Effector memory CD4-positive, alpha-beta T cell (primary cell): ENCODE measurements at regions not wholly inside any gene's neighbourhood (a gene's known extent, or its start where the extent isn't known, plus 50 kb on each side); places are given as distances from the start of the nearest gene placed in this dataset.

Source experiments
- DNase-seq, 3 donors: peaks; one replicate each; pipeline ENCODE4 v3.0.0-alpha.2; 2020
- H3K27ac ChIP-seq: 2 replicates; pipeline ENCODE4 v1.7.0; 2013; ENCODE audit warnings: mild to moderate bottlenecking, low read length, moderate library complexity; ENCODE audit not compliant: insufficient read depth, poor library complexity, severe bottlenecking
- H3K27me3 ChIP-seq: replicated peaks from 2 replicates; pipeline ENCODE4 v1.7.0; 2013; ENCODE audit warnings: mild to moderate bottlenecking, low read length; ENCODE audit not compliant: insufficient read depth, control insufficient read depth, poor library complexity, severe bottlenecking
- H3K36me3 ChIP-seq: 2 replicates; pipeline ENCODE4 v1.7.0; 2013; ENCODE audit warnings: mild to moderate bottlenecking, low read length, moderate library complexity; ENCODE audit not compliant: control insufficient read depth, insufficient read depth
- H3K4me1 ChIP-seq: 2 replicates; pipeline ENCODE4 v1.7.0; 2013; ENCODE audit warnings: low read length, mild to moderate bottlenecking; ENCODE audit not compliant: control insufficient read depth, insufficient read depth, poor library complexity, severe bottlenecking
- H3K4me3 ChIP-seq: 2 replicates; pipeline ENCODE4 v1.7.0; 2013; ENCODE audit warnings: low read length, low read depth, mild to moderate bottlenecking; ENCODE audit not compliant: insufficient read depth, poor library complexity, severe bottlenecking
- H3K9me3 ChIP-seq: 2 replicates; pipeline ENCODE4 v1.7.0; 2013; ENCODE audit warnings: mild to moderate bottlenecking, low read length, moderate library complexity; ENCODE audit not compliant: control insufficient read depth

- no peaks in the 10 kb centered on the region for H3K27me3 ChIP-seq
- H3K4me1 ChIP-seq = no peaks in the 10 kb centered on the region
- H3K27ac ChIP-seq = no peak overlapping the region
- H3K4me3 ChIP-seq = no peak overlapping the region
- no peak for DNase-seq
- H3K36me3 ChIP-seq = no peaks in the 10 kb centered on the region
- no peaks in the 10 kb centered on the region for H3K9me3 ChIP-seq
These were observed 170.0 kb downstream of the TSN start for GRCh38 chr2:121925466-121925865.

GRCh38 chr2:121943285-121943684 is 187.8 kb downstream of the TSN start:
- Histone ChIP-seq H3K36me3 (no peaks in the 10 kb centered on the region), H3K27me3 (no peaks in the 10 kb centered on the region), H3K4me1 (no peaks in the 10 kb centered on the region), H3K4me3 (no peak overlapping the region), H3K9me3 (no peaks in the 10 kb centered on the region), H3K27ac (no peak overlapping the region)
- no peak for DNase-seq

- no peaks in the 10 kb centered on the region for H3K27me3 ChIP-seq
- DNase-seq = no peak
These were observed 188.8 kb downstream of the TSN start for GRCh38 chr2:121944072-121944831.

GRCh38 chr2:121947674-121948073 is 192.2 kb downstream of the TSN start:
- Histone ChIP-seq H3K4me3 (no peak overlapping the region), H3K27ac (no peak overlapping the region), H3K27me3 (no peaks in the 10 kb centered on the region), H3K4me1 (no peaks in the 10 kb centered on the region), H3K9me3 (no peaks in the 10 kb centered on the region), H3K36me3 (no peaks in the 10 kb centered on the region)
- DNase-seq = no peak

More at GRCh38 chr2:121944072-121944831, 188.8 kb downstream of the TSN start:
- H3K36me3 ChIP-seq = no peaks in the 10 kb centered on the region
- no peak overlapping the region for H3K27ac ChIP-seq
- H3K4me3 ChIP-seq = no peak overlapping the region
- no peaks in the 10 kb centered on the region for H3K4me1 ChIP-seq
- H3K9me3 ChIP-seq = no peaks in the 10 kb centered on the region

GRCh38 chr2:121949271-121949670 is 193.8 kb downstream of the TSN start:
- DNase-seq = no peak
- no peak overlapping the region for H3K27ac ChIP-seq
- H3K36me3 ChIP-seq = no peaks in the 10 kb centered on the region
- no peak overlapping the region for H3K4me3 ChIP-seq
- H3K4me1 ChIP-seq = no peaks in the 10 kb centered on the region
- no peaks in the 10 kb centered on the region for H3K27me3 ChIP-seq
- H3K9me3 ChIP-seq = no peaks in the 10 kb centered on the region

GRCh38 chr2:121955426-121955825 is 200.0 kb downstream of the TSN start:
- H3K36me3 ChIP-seq = no peaks in the 10 kb centered on the region
- no peak overlapping the region for H3K4me3 ChIP-seq
- H3K9me3 ChIP-seq = no peaks in the 10 kb centered on the region
- H3K27ac ChIP-seq = no peak overlapping the region
- H3K4me1 ChIP-seq = no peaks in the 10 kb centered on the region
- H3K27me3 ChIP-seq = no peaks in the 10 kb centered on the region
- no peak for DNase-seq

- no peak overlapping the region for H3K4me3 ChIP-seq
- H3K36me3 ChIP-seq = no peaks in the 10 kb centered on the region
- no peak for DNase-seq
- H3K27me3 ChIP-seq = no peaks in the 10 kb centered on the region
- no peak overlapping the region for H3K27ac ChIP-seq
- H3K9me3 ChIP-seq = no peaks in the 10 kb centered on the region
- H3K4me1 ChIP-seq = no peaks in the 10 kb centered on the region
These were observed 200.4 kb downstream of the TSN start for GRCh38 chr2:121955872-121956271.

- no peak for DNase-seq
- Histone ChIP-seq H3K9me3 (no peaks in the 10 kb centered on the region), H3K36me3 (no peaks in the 10 kb centered on the region), H3K4me3 (no peak overlapping the region), H3K27ac (no peak overlapping the region), H3K27me3 (no peaks in the 10 kb centered on the region), H3K4me1 (no peaks in the 10 kb centered on the region)
These were observed 204.8 kb downstream of the TSN start for GRCh38 chr2:121960251-121960650.

GRCh38 chr2:121961761-121962160 is 206.3 kb downstream of the TSN start:
- Histone ChIP-seq H3K27me3 (no peaks in the 10 kb centered on the region), H3K4me3 (no peak overlapping the region), H3K27ac (no peak overlapping the region), H3K9me3 (no peaks in the 10 kb centered on the region), H3K36me3 (no peaks in the 10 kb centered on the region), H3K4me1 (no peaks in the 10 kb centered on the region)
- no peak for DNase-seq

- no peaks in the 10 kb centered on the region for H3K4me1 ChIP-seq
These were observed 210.2 kb downstream of the TSN start for GRCh38 chr2:121965661-121966060.

More at GRCh38 chr2:121965661-121966060, 210.2 kb downstream of the TSN start:
- Histone ChIP-seq H3K27me3 (no peaks in the 10 kb centered on the region), H3K4me3 (no peak overlapping the region), H3K27ac (no peak overlapping the region), H3K36me3 (no peaks in the 10 kb centered on the region), H3K9me3 (no peaks in the 10 kb centered on the region)
- no peak for DNase-seq
